GM23338 (cell line): ENCODE measurements at regions not wholly inside any gene's neighbourhood (a gene's known extent, or its start where the extent isn't known, plus 50 kb on each side); places are given as distances from the start of the nearest gene placed in this dataset.
"Not testable (repeated sequence)": the region's sequence is repeated elsewhere in the genome, so short reads cannot be mapped to it uniquely, and the experiment has no call there.

Source experiments
- ATAC-seq: fragments of 200-7000 bp; cut with Tn5 transposase; 3 replicates; pipeline ENCODE4 v1.9.1; 2020
- DNase-seq: peaks from one replicate; pipeline ENCODE4 v3.0.0-alpha.2; 2015; ENCODE audit warnings: low spot score
- H2AFZ ChIP-seq: fragments of 200-600 bp; sonication (generic); 2 replicates; pipeline ENCODE4 v1.8.0; 2016; ENCODE audit warnings: antibody characterized with exemption, mild to moderate bottlenecking, moderate library complexity
- H3F3A ChIP-seq: fragments of 200-600 bp; sonication (generic); replicated peaks from 2 replicates; pipeline ENCODE4 v1.8.0; 2017; ENCODE audit warnings: antibody characterized with exemption, mixed run types, low read depth
- H3K27ac ChIP-seq: fragments of 200-600 bp; sonication (generic); 2 replicates; pipeline ENCODE4 v1.6.1; 2016; ENCODE audit warnings: low read depth
- H3K27me3 ChIP-seq: fragments of 200-600 bp; sonication (generic); 2 replicates; pipeline ENCODE4 v1.8.0; 2016; ENCODE audit warnings: mild to moderate bottlenecking, mixed run types, moderate library complexity; ENCODE audit not compliant: insufficient read depth
- H3K36me3 ChIP-seq: fragments of 200-600 bp; sonication (generic); 2 replicates; pipeline ENCODE4 v1.8.0; 2016; ENCODE audit warnings: mild to moderate bottlenecking; ENCODE audit not compliant: insufficient read depth
- H3K4me1 ChIP-seq: fragments of 200-600 bp; sonication (generic); 2 replicates; pipeline ENCODE4 v1.8.0; 2016; ENCODE audit warnings: mild to moderate bottlenecking, moderate library complexity; ENCODE audit not compliant: insufficient read depth
- H3K4me2 ChIP-seq: fragments of 200-600 bp; sonication (generic); 2 replicates; pipeline ENCODE4 v1.7.1; 2017; ENCODE audit warnings: mixed run types
- H3K4me3 ChIP-seq: fragments of 200-600 bp; sonication (generic); 2 replicates; pipeline ENCODE4 v1.6.1; 2016; ENCODE audit warnings: mixed run types
- H3K79me2 ChIP-seq: fragments of 200-600 bp; sonication (generic); replicated peaks from 2 replicates; pipeline ENCODE4 v1.8.0; 2017; ENCODE audit warnings: mild to moderate bottlenecking; ENCODE audit not compliant: insufficient read depth
- H3K9me2 ChIP-seq: fragments of 200-600 bp; sonication (generic); 2 replicates; pipeline ENCODE4 v1.8.0; 2017; ENCODE audit not compliant: insufficient read depth
- H4K20me1 ChIP-seq: fragments of 200-600 bp; sonication (generic); replicated peaks from 2 replicates; pipeline ENCODE4 v1.8.0; 2017; ENCODE audit warnings: mild to moderate bottlenecking; ENCODE audit not compliant: insufficient read depth
- H3K27ac Mint-ChIP-seq: 2 replicates; pipeline ENCODE4 v1.8.0; 2020; ENCODE audit warnings: inconsistent platforms, mild to moderate bottlenecking, moderate library complexity, mixed read lengths
- H3K27me3 Mint-ChIP-seq: 3 replicates; pipeline ENCODE4 v1.8.0; 2022; ENCODE audit warnings: low read depth, mild to moderate bottlenecking, moderate library complexity, mixed read lengths, inconsistent platforms; ENCODE audit not compliant: insufficient read depth, poor library complexity
- H3K36me3 Mint-ChIP-seq: 3 replicates; pipeline ENCODE4 v1.8.0; 2021; ENCODE audit warnings: low read depth, mild to moderate bottlenecking, inconsistent platforms, moderate library complexity, mixed read lengths
- H3K4me1 Mint-ChIP-seq: 3 replicates; pipeline ENCODE4 v1.8.0; 2020; ENCODE audit warnings: mild to moderate bottlenecking, inconsistent platforms, mixed read lengths
- H3K4me3 Mint-ChIP-seq: 3 replicates; pipeline ENCODE4 v1.8.0; 2021; ENCODE audit warnings: moderate library complexity, mild to moderate bottlenecking, inconsistent platforms, mixed read lengths
- H3K9me3 Mint-ChIP-seq: 3 replicates; pipeline ENCODE4 v1.8.0; 2020; ENCODE audit warnings: moderate library complexity, mild to moderate bottlenecking, inconsistent platforms, mixed read lengths
- CREB1 ChIP-seq: fragments of 250-450 bp; sonication (Bioruptor Pico); IDR thresholded peaks from 2 replicates; pipeline ENCODE4 v1.5.0; 2020; ENCODE audit warnings: low read depth, mild to moderate bottlenecking, moderate library complexity
- JUNB ChIP-seq: IDR thresholded peaks from one replicate; pipeline ENCODE4 v1.6.1; 2016; ENCODE audit warnings: antibody characterized with exemption; ENCODE audit not compliant: unreplicated experiment
- NANOG ChIP-seq: IDR thresholded peaks from 2 replicates; pipeline ENCODE4 v1.6.1; 2016; ENCODE audit warnings: antibody characterized with exemption, borderline replicate concordance
- REST ChIP-seq: IDR thresholded peaks from one replicate; pipeline ENCODE4 v1.6.1; 2018; ENCODE audit warnings: antibody characterized with exemption; ENCODE audit not compliant: unreplicated experiment
- ZNF114 ChIP-seq: fragments of 250-450 bp; sonication (Bioruptor Pico); IDR thresholded peaks from 2 replicates; pipeline ENCODE4 v1.5.0; 2020; ENCODE audit warnings: mild to moderate bottlenecking, moderate library complexity
- TF ChIP-seq, protein P1 (sequence below): fragments of 250-450 bp; sonication (Bioruptor Pico); IDR thresholded peaks from 2 replicates; pipeline ENCODE4 v1.5.0; 2020; ENCODE audit warnings: mild to moderate bottlenecking, moderate library complexity
- TF ChIP-seq, protein P2 (sequence below), 2 experiments: fragments of 200-600 bp in 1 of 2; sonication (generic) in 1 of 2; conservative IDR thresholded peaks; 2 replicates each; pipeline versions ENCODE4 v1.5.1 to v1.6.1; 2016 to 2017; ENCODE audit warnings: antibody characterized with exemption in 2 of 2, low read depth in 2 of 2, mild to moderate bottlenecking in 2 of 2, moderate library complexity in 1 of 2
- TF ChIP-seq, protein P3 (sequence below): IDR thresholded peaks from 2 replicates; pipeline ENCODE4 v1.6.1; 2016; ENCODE audit warnings: antibody characterized with exemption

DNA sequence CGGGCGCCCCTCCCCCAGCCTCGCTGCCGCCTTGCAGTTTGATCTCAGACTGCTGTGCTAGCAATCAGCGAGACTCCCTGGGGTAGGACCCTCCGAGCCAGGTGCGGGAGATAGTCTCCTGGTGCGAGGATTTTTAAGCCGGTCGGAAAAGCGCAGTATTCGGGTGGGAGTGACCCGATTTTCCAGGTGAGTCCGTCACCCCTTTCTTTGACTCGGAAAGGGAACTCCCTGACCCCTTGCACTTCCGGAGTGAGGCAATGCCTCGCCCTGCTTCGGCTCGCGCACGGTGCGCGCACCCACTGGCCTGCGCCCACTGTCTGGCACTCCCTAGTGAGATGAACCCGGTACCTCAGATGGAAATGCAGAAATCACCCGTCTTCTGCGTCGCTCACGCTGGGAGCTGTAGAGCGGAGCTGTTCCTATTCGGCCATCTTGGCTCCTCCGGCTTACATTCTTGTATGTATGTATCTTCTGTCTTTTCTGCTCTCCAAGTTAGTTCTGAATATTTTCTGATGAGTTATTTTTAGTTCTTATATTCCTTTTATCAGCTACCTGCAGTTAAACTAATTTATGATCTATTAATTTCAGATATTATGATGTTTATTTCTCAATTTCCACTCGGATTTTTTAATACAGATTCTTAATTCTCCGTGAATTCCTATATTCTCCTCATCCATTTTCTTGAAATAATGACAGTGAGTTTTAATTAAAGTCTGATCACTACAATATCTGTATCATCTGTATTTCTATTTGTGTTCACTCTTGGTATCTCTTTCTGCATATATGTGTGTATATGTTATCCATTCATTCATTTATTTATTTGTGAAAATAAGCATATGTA lies 370.2 kb upstream of the GRM7 start:
- Mint-ChIP-seq H3K36me3 (peaks cover 31% of the 10 kb centered on the region), H3K9me3 (peaks cover 59% of the 10 kb centered on the region), H3K27ac (peak overlapping the region; percentile 77), H3K4me3 (peak overlapping the region; percentile 64)
- not testable (repeated sequence) for H3K79me2 ChIP-seq, H3K4me2 ChIP-seq, H3K36me3 ChIP-seq, H3K4me1 Mint-ChIP-seq, H3K4me1 ChIP-seq, H2AFZ ChIP-seq, H3F3A ChIP-seq, H4K20me1 ChIP-seq, ATAC-seq, DNase-seq, H3K27me3 ChIP-seq, H3K9me2 ChIP-seq, H3K27ac ChIP-seq, H3K27me3 Mint-ChIP-seq
- H3K4me3 ChIP-seq: peak overlapping the region; percentile 40; the same call in 1 of the 2 replicates

DNA sequence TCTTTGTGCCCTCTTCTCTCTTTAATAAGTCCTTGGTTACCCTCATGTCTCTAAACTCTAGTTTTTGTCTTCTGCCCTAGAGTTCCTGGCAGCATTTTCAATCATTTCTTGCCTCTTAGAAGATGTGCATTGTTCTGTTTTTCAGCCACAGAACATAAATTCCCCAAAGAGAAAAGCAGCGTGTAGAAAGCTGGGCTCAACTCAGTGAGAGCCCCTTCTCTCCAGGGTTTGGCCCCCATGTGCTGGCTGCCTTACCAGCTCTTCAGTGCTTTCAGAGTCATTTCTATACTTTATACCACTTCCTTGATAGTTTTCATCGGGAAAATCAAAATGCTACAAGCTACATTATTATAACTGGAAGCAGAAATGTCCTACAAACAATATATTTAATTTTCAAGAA lies 369.1 kb upstream of the GRM7 start:
- no peaks in the 10 kb centered on the region for H3F3A ChIP-seq
- H3K4me3 ChIP-seq: no peak overlapping the region
- no peaks in the 10 kb centered on the region for H3K27me3 ChIP-seq
- Mint-ChIP-seq H3K4me3 (peak overlapping the region; percentile 23; the same call in 1 of the 3 replicates), H3K4me1 (peaks cover 3% of the 10 kb centered on the region; the same call in 2 of the 3 replicates), H3K9me3 (peaks cover 68% of the 10 kb centered on the region), H3K27me3 (peaks cover 6% of the 10 kb centered on the region), H3K27ac (no peak overlapping the region), H3K36me3 (peaks cover 35% of the 10 kb centered on the region)
- no peaks in the 10 kb centered on the region for H4K20me1 ChIP-seq
- peaks cover 6% of the 10 kb centered on the region for H3K36me3 ChIP-seq
- H3K4me1 ChIP-seq: no peaks in the 10 kb centered on the region
- no peak overlapping the region for H3K4me2 ChIP-seq
- H3K27ac ChIP-seq: no peak overlapping the region
- no peaks in the 10 kb centered on the region for H3K9me2 ChIP-seq
- H3K79me2 ChIP-seq: no peaks in the 10 kb centered on the region
- DNase-seq (no peak), ATAC-seq (no peak)
- no peak overlapping the region for H2AFZ ChIP-seq
- no peak for TF ChIP-seq JUNB
- TF ChIP-seq CREB1 (CRISPR knock-in tag): no peak
- no peak for TF ChIP-seq ZNF114 (CRISPR knock-in tag)
- TF ChIP-seq, protein P1, sequence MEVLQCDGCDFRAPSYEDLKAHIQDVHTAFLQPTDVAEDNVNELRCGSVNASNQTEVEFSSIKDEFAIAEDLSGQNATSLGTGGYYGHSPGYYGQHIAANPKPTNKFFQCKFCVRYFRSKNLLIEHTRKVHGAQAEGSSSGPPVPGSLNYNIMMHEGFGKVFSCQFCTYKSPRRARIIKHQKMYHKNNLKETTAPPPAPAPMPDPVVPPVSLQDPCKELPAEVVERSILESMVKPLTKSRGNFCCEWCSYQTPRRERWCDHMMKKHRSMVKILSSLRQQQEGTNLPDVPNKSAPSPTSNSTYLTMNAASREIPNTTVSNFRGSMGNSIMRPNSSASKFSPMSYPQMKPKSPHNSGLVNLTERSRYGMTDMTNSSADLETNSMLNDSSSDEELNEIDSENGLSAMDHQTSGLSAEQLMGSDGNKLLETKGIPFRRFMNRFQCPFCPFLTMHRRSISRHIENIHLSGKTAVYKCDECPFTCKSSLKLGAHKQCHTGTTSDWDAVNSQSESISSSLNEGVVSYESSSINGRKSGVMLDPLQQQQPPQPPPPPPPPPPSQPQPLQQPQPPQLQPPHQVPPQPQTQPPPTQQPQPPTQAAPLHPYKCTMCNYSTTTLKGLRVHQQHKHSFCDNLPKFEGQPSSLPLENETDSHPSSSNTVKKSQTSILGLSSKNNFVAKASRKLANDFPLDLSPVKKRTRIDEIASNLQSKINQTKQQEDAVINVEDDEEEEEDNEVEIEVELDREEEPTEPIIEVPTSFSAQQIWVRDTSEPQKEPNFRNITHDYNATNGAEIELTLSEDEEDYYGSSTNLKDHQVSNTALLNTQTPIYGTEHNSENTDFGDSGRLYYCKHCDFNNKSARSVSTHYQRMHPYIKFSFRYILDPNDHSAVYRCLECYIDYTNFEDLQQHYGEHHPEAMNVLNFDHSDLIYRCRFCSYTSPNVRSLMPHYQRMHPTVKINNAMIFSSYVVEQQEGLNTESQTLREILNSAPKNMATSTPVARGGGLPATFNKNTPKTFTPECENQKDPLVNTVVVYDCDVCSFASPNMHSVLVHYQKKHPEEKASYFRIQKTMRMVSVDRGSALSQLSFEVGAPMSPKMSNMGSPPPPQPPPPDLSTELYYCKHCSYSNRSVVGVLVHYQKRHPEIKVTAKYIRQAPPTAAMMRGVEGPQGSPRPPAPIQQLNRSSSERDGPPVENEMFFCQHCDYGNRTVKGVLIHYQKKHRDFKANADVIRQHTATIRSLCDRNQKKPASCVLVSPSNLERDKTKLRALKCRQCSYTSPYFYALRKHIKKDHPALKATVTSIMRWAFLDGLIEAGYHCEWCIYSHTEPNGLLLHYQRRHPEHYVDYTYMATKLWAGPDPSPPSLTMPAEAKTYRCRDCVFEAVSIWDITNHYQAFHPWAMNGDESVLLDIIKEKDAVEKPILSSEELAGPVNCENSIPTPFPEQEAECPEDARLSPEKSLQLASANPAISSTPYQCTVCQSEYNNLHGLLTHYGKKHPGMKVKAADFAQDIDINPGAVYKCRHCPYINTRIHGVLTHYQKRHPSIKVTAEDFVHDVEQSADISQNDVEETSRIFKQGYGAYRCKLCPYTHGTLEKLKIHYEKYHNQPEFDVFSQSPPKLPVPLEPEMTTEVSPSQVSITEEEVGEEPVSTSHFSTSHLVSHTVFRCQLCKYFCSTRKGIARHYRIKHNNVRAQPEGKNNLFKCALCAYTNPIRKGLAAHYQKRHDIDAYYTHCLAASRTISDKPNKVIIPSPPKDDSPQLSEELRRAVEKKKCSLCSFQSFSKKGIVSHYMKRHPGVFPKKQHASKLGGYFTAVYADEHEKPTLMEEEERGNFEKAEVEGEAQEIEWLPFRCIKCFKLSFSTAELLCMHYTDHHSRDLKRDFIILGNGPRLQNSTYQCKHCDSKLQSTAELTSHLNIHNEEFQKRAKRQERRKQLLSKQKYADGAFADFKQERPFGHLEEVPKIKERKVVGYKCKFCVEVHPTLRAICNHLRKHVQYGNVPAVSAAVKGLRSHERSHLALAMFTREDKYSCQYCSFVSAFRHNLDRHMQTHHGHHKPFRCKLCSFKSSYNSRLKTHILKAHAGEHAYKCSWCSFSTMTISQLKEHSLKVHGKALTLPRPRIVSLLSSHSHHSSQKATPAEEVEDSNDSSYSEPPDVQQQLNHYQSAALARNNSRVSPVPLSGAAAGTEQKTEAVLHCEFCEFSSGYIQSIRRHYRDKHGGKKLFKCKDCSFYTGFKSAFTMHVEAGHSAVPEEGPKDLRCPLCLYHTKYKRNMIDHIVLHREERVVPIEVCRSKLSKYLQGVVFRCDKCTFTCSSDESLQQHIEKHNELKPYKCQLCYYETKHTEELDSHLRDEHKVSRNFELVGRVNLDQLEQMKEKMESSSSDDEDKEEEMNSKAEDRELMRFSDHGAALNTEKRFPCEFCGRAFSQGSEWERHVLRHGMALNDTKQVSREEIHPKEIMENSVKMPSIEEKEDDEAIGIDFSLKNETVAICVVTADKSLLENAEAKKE (CRISPR knock-in tag): no peak
- TF ChIP-seq, protein P2, sequence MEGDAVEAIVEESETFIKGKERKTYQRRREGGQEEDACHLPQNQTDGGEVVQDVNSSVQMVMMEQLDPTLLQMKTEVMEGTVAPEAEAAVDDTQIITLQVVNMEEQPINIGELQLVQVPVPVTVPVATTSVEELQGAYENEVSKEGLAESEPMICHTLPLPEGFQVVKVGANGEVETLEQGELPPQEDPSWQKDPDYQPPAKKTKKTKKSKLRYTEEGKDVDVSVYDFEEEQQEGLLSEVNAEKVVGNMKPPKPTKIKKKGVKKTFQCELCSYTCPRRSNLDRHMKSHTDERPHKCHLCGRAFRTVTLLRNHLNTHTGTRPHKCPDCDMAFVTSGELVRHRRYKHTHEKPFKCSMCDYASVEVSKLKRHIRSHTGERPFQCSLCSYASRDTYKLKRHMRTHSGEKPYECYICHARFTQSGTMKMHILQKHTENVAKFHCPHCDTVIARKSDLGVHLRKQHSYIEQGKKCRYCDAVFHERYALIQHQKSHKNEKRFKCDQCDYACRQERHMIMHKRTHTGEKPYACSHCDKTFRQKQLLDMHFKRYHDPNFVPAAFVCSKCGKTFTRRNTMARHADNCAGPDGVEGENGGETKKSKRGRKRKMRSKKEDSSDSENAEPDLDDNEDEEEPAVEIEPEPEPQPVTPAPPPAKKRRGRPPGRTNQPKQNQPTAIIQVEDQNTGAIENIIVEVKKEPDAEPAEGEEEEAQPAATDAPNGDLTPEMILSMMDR (conservative IDR thresholded peaks at IDR 0.05; ENCODE audit: low read depth in 2 of 2): no peak
- TF ChIP-seq NANOG: no peak
- TF ChIP-seq, protein P3, sequence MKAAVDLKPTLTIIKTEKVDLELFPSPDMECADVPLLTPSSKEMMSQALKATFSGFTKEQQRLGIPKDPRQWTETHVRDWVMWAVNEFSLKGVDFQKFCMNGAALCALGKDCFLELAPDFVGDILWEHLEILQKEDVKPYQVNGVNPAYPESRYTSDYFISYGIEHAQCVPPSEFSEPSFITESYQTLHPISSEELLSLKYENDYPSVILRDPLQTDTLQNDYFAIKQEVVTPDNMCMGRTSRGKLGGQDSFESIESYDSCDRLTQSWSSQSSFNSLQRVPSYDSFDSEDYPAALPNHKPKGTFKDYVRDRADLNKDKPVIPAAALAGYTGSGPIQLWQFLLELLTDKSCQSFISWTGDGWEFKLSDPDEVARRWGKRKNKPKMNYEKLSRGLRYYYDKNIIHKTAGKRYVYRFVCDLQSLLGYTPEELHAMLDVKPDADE: no peak
- no peak for TF ChIP-seq REST
